ENCODE measurements at regions not wholly inside any gene's neighbourhood (a gene's known extent, or its start where the extent isn't known, plus 50 kb on each side); places are given as distances from the start of the nearest gene placed in this dataset.

DNA sequence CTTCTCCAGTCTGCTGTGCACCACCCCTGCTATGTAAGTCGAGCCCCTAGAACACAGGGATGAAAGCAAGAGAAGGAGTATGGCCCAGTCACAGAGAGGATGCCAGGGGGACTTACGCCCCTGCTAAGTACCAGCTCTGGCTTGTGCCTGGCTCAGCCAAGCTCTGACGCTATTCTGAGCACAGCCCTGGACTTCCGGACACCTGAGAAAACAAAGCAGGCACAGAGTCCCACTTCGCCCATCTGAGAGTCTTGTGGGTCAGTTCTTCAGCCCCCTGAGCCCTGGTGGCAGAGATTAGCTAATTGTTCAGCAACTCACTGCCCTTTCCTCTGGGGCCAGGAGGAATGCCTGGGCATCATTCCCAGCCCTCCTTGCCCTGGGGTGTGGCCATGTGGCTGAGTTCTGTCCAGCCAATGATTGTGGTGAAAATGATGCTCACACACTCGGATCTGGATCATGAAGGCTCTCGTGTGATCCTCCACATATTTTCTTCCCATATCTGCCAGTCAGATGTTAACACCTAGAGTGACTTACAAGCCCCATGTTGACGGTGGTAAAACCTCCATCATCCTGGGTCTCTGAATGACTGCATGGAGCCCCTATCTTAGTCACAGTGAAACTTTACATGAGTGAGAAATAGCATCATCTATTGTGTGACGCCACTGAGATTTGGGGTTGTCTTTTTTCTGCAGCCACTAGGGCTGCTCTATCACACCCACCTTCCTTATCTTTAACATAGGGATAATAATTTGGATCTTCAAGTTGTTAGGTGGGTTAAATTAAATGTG is 105.7 kb downstream of the TPRA1 start:
- TF ChIP-seq, protein P1, sequence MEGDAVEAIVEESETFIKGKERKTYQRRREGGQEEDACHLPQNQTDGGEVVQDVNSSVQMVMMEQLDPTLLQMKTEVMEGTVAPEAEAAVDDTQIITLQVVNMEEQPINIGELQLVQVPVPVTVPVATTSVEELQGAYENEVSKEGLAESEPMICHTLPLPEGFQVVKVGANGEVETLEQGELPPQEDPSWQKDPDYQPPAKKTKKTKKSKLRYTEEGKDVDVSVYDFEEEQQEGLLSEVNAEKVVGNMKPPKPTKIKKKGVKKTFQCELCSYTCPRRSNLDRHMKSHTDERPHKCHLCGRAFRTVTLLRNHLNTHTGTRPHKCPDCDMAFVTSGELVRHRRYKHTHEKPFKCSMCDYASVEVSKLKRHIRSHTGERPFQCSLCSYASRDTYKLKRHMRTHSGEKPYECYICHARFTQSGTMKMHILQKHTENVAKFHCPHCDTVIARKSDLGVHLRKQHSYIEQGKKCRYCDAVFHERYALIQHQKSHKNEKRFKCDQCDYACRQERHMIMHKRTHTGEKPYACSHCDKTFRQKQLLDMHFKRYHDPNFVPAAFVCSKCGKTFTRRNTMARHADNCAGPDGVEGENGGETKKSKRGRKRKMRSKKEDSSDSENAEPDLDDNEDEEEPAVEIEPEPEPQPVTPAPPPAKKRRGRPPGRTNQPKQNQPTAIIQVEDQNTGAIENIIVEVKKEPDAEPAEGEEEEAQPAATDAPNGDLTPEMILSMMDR (conservative IDR thresholded peaks at IDR 0.05; ENCODE audit: control insufficient read depth, insufficient read depth, low read depth, low read length), result no peak
- no peak for DNase-seq (ENCODE audit: low read depth)
- H3K4me3 ChIP-seq (ENCODE audit: control insufficient read depth, low read depth, low read length), result no peak overlapping the region

DNA sequence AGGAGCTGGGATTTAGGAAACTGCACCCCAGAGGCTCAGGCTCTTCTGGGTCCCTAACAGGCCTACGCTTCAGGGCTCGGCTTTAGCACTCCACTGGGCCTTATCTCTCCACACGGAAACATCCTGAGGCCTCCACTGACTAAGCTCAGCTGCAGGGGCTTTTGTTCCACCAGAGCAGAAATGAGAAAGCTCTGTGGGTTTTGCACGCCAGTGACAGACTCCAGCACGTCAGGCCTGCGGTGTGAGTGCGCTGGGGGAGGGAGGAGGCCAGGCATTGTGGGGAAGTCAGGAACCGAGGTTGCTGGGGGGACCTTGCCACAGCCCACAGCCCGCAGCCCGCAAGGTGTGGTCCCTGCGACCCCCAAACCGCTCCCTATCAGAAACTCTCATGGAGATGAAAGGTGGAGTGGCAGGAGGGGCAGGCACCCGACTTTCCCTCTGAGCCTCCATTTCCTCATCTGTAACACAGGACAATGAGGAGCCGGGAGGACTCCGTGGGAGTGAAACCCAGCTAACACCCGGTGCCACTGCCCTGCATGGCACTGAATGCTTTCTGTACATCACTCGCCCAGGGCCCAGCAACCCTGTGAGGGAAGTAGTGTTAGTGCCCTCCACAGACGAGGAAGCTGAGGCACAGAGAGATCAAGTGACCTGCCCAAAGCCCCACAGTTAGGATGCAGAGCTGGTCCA is 106.5 kb downstream of the TPRA1 start:
- DNase-seq (ENCODE audit: low read depth), result no peak
- H3K4me3 ChIP-seq (ENCODE audit: control insufficient read depth, low read depth, low read length), result no peak overlapping the region
- TF ChIP-seq, protein P1 (conservative IDR thresholded peaks at IDR 0.05; ENCODE audit: control insufficient read depth, insufficient read depth, low read depth, low read length), result no peak

DNA sequence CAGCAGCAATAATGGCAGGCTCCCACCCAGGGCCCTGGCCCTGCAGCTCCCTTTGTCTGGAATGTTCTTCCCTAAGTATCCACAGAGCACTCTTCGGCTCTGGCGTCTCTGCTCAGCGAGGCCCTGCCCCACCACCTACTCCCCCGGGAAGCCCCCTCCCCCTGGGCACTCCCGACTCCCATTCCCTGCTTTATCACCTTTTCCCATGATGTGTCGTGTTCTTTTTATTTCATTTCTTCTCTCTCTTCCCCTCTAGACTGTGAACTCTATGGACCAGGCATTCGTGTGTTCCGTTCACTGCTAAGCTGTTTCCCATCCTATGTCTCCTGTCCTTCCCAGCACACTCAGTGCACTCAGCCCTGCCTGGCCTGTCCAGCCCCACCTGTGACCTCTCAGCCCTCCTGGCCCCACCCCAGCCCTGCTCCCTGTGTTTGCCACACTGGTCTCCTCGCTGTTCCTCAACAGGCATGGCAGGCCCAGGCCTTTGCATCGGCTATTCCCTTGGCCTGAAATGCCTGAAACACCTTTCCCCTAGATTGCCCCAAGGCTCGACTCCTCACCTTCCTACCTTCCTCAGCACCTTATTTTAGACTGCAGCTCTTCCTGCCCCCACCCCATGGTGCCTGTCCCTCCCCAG is 107.4 kb downstream of the TPRA1 start:
- H3K4me3 ChIP-seq (ENCODE audit: control insufficient read depth, low read depth, low read length), result no peak overlapping the region
- TF ChIP-seq, protein P1 (conservative IDR thresholded peaks at IDR 0.05; ENCODE audit: control insufficient read depth, insufficient read depth, low read depth, low read length), result no peak
- no peak for DNase-seq (ENCODE audit: low read depth)

DNA sequence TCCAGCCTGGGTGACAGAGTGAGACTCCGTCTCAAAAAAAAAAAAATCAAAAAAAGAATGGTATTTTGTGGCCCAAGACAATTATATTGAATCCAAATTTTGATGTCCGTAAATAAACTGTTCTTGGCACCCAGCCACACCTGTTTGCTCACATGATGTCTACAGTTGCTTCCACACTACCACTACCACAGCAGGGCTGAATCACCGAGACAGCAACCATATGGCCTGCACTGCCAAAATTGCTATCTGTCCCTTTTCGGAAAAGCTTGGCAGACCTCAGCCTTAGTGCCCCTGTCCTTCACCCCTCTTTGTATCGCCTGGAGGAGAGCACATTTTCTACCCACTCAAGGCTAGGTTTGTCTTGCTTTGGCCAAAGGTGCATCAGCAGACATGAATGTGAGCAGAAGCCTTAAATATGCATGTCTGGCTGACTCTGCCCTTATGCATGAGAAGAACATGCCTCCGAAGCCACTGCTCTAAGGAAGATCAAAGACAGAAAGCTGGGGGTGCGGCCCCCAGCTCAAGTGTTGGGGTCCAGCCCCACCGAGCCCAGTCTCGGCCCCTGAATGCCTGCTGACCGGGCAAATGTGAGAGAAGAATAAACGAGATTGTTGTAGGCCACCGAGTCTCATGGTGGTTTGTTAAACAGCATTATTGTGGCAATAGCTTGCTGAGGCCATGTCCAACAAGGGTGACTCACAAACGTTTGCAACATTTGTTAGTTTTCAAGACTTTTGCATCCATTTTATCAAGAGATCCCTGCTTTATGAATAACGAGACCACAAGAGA is 108.1 kb downstream of the TPRA1 start:
- peak; percentile 7 for DNase-seq (ENCODE audit: low read depth)
- TF ChIP-seq, protein P1 (conservative IDR thresholded peaks at IDR 0.05; ENCODE audit: control insufficient read depth, insufficient read depth, low read depth, low read length), result no peak
- no peak overlapping the region for H3K4me3 ChIP-seq (ENCODE audit: control insufficient read depth, low read depth, low read length)

DNA sequence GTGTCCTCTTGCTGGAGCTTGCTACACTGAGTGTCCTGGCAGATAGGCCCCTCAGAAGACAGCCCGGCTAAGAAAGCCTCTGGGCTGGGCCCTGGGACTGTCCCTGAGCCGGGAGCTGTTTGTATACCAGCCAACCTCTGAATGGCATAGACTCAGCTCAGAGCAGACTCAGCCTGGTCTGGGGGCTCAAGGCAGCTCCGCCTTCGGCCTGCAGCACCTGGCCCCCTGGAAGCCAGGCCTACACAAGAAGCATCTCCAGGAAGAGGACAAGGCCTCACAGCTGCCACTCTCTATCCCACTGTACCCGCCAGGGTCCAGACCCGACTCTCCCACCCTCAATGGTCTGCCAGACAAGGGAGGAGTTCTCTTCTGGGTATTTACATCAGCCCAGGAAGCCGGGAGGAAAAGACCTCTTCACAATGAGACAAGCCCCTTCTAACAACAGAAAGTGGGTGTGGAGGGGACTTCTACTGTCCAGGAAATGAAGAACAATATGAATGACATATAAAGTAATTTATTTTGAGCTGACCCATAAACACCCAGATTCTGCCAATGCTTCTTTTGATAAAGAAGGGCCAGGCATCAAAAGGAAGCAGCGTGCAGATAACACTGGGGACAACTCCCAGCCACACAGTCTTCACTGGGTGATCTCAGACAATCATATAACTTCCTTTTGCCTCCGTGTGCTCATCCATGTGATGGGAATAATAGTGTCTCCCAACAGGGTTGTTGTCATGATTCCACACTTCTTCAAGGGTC is 110.2 kb downstream of the TPRA1 start:
- TF ChIP-seq, protein P1 (conservative IDR thresholded peaks at IDR 0.05; ENCODE audit: control insufficient read depth, insufficient read depth, low read depth, low read length), result no peak
- H3K4me3 ChIP-seq (ENCODE audit: control insufficient read depth, low read depth, low read length), result no peak overlapping the region
- no peak for DNase-seq (ENCODE audit: low read depth)

DNA sequence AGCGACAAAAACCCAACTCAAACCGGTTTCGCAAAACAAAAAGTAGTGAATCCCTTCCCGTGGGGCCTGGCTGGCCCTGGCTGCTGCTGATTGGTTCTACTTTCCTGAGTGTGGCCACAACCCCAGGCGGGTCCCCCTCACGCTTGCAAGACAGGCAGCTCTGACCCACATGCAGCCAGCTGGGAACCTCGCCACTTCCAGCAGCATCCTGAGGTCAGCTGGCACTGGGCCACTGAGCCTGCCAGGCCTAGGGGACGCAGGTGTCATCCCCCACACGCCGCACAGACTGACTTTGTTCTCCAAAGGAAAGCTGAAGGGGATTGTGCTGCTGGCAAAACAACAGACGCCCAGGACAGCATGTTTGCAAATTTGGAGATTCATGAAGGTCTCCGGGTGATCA is 111.1 kb downstream of the TPRA1 start:
- no peak for DNase-seq (ENCODE audit: low read depth)
- TF ChIP-seq, protein P1 (conservative IDR thresholded peaks at IDR 0.05; ENCODE audit: control insufficient read depth, insufficient read depth, low read depth, low read length), result no peak
- no peak overlapping the region for H3K4me3 ChIP-seq (ENCODE audit: control insufficient read depth, low read depth, low read length)
